PC-3 (cell line): ENCODE measurements at regions not wholly inside any gene's neighbourhood (a gene's known extent, or its start where the extent isn't known, plus 50 kb on each side); places are given as distances from the start of the nearest gene placed in this dataset.

Experiments used
- ATAC-seq: fragments of 200-7000 bp; cut with Tn5 transposase; 2 replicates; pipeline ENCODE4 v1.9.1; 2020; ENCODE audit warnings: mild to moderate bottlenecking, moderate library complexity
- BruUV-seq: library from RNA; stranded (reverse); fragments of 400-500 nt; replicated peaks from 2 replicates; lab custom pipeline; 2021; lab: Mats Ljungman, UMichigan
- CTCF ChIA-PET: fragments of 300-600 bp; sonication (Branson Sonifier 250); formaldehyde crosslinking; loops from one replicate; lab custom pipeline; 2022; ENCODE audit warnings: antibody characterized with exemption; lab: Charles Lee
- POLR2A ChIA-PET: fragments of 300-600 bp; sonication (Branson Sonifier 250); formaldehyde crosslinking; loops from one replicate; lab custom pipeline; 2022; ENCODE audit warnings: antibody characterized with exemption; ENCODE audit not compliant: unreplicated experiment; lab: Charles Lee
- DNase-seq: peaks from one replicate; pipeline ENCODE4 v3.0.0-alpha.2; 2015
- H2AFZ ChIP-seq: fragments of 300-600 bp; sonication (generic); 2 replicates; pipeline ENCODE4 v1.6.0; 2016; ENCODE audit warnings: antibody characterized with exemption, low read length
- H3F3A ChIP-seq: fragments of 300-600 bp; sonication (generic); one replicate; pipeline ENCODE4 v1.6.0; 2017; ENCODE audit warnings: antibody characterized with exemption, low read length, control low read depth, mild to moderate bottlenecking; ENCODE audit not compliant: unreplicated experiment
- H3K27ac ChIP-seq: fragments of 300-600 bp; sonication (generic); 2 replicates; pipeline ENCODE4 v1.5.1; 2016; ENCODE audit warnings: mild to moderate bottlenecking, low read length
- H3K27me3 ChIP-seq: fragments of 300-600 bp; sonication (generic); 2 replicates; pipeline ENCODE4 v1.6.1; 2016; ENCODE audit warnings: low read length, mixed read lengths
- H3K36me3 ChIP-seq: fragments of 300-600 bp; sonication (generic); 2 replicates; pipeline ENCODE4 v1.6.1; 2016; ENCODE audit warnings: low read depth, mixed run types, low read length, mixed read lengths
- H3K4me1 ChIP-seq: fragments of 300-600 bp; sonication (generic); 2 replicates; pipeline ENCODE4 v1.5.1; 2016; ENCODE audit warnings: low read length; ENCODE audit not compliant: insufficient read depth
- H3K4me2 ChIP-seq: fragments of 300-600 bp; sonication (generic); 2 replicates; pipeline ENCODE4 v1.6.0; 2016; ENCODE audit warnings: low read length
- H3K4me3 ChIP-seq: fragments of 300-600 bp; sonication (generic); 2 replicates; pipeline ENCODE4 v1.5.1; 2016; ENCODE audit warnings: mild to moderate bottlenecking, low read length, mixed read lengths
- H3K79me2 ChIP-seq: fragments of 300-600 bp; sonication (generic); 2 replicates; pipeline ENCODE4 v1.6.1; 2017; ENCODE audit warnings: low read length, mixed read lengths
- H3K9ac ChIP-seq: fragments of 300-600 bp; sonication (generic); 2 replicates; pipeline ENCODE4 v1.6.0; 2016; ENCODE audit warnings: mild to moderate bottlenecking, low read length
- H3K9me2 ChIP-seq: fragments of 300-600 bp; sonication (generic); replicated peaks from 2 replicates; pipeline ENCODE4 v1.6.1; 2016; ENCODE audit warnings: mixed run types, low read length, mixed read lengths
- H3K9me3 ChIP-seq: fragments of 300-600 bp; sonication (generic); 2 replicates; pipeline ENCODE4 v1.6.1; 2016; ENCODE audit warnings: low read length, mixed read lengths
- H4K20me1 ChIP-seq: fragments of 300-600 bp; sonication (generic); 2 replicates; pipeline ENCODE4 v1.6.1; 2016; ENCODE audit warnings: low read length, mixed read lengths
- EZH2 ChIP-seq: fragments of 300-600 bp; sonication (generic); IDR thresholded peaks from one replicate; pipeline ENCODE4 v1.6.1; 2017; ENCODE audit warnings: antibody characterized with exemption, mild to moderate bottlenecking, low read length; ENCODE audit not compliant: unreplicated experiment
- EZH2phosphoT487 ChIP-seq: fragments of 300-600 bp; sonication (generic); IDR thresholded peaks from 2 replicates; pipeline ENCODE4 v1.6.1; 2018; ENCODE audit warnings: mild to moderate bottlenecking, antibody characterized with exemption, low read length, borderline replicate concordance
- intact Hi-C: fragments of 100-400 bp; cut with micrococcal nuclease; formaldehyde crosslinking; loops from 2 replicates; pipeline ENCODE4 v1.9.0; 2023
- TF ChIP-seq, protein P1 (sequence below): fragments of 300-600 bp; sonication (generic); conservative IDR thresholded peaks from 2 replicates; pipeline ENCODE4 v1.5.1; 2017; ENCODE audit warnings: antibody characterized with exemption, low read depth, mild to moderate bottlenecking, low read length

DNA sequence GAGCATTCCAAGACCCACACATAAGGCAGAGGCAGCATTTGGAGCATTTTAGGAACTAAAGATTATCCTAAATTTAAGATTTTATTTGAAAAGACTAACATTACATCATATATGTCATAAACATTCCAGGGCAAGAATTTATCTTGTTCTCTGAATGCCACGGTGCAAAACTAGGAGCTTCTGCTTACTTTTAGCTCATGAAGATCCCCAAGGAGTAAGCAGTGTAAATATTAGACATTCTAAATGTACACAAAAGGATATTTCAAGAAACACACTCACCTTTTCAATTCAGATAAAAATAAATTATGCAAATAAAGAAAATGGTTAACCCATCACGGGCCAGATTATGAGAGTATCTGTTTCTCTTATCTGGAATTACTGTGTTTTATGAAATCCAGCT lies 101.7 kb upstream of the ETAA1 start:
- H3K36me3 ChIP-seq: no peaks in the 10 kb centered on the region
- peaks cover 5% of the 10 kb centered on the region for H3F3A ChIP-seq
- H3K9ac ChIP-seq: peak overlapping the region; percentile 32
- CTCF ChIA-PET: interaction anchor here (0.6 to 0.7 kb wide), 2 partner anchors 25 to 356 kb away, joined by 3 to 4 read pairs; no protein-coding TSS in a partner anchor
- H3K4me1 ChIP-seq: peaks cover 34% of the 10 kb centered on the region
- H3K27ac ChIP-seq: peak overlapping the region; percentile 76
- peak overlapping the region; percentile 74 for H3K4me2 ChIP-seq
- no peaks in the 10 kb centered on the region for H3K9me3 ChIP-seq
- H2AFZ ChIP-seq: peak overlapping the region; percentile 58
- no peaks in the 10 kb centered on the region for H3K79me2 ChIP-seq
- H3K4me3 ChIP-seq: peak overlapping the region; percentile 33; the same call in 1 of the 2 replicates
- intact Hi-C loops: loop anchor here (1.0 to 5.0 kb wide), 2 partner anchors 36 to 102 kb away; partner anchors contain the start of gene ETAA1
- no peaks in the 10 kb centered on the region for H4K20me1 ChIP-seq
- no TSS peak for BruUV-seq
- TF ChIP-seq EZH2phosphoT487 (no peak), EZH2 (no peak)
- TF ChIP-seq, protein P1, sequence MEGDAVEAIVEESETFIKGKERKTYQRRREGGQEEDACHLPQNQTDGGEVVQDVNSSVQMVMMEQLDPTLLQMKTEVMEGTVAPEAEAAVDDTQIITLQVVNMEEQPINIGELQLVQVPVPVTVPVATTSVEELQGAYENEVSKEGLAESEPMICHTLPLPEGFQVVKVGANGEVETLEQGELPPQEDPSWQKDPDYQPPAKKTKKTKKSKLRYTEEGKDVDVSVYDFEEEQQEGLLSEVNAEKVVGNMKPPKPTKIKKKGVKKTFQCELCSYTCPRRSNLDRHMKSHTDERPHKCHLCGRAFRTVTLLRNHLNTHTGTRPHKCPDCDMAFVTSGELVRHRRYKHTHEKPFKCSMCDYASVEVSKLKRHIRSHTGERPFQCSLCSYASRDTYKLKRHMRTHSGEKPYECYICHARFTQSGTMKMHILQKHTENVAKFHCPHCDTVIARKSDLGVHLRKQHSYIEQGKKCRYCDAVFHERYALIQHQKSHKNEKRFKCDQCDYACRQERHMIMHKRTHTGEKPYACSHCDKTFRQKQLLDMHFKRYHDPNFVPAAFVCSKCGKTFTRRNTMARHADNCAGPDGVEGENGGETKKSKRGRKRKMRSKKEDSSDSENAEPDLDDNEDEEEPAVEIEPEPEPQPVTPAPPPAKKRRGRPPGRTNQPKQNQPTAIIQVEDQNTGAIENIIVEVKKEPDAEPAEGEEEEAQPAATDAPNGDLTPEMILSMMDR: no peak
- H3K27me3 ChIP-seq: no peaks in the 10 kb centered on the region
- no peaks in the 10 kb centered on the region for H3K9me2 ChIP-seq
- DNase-seq (peak; percentile 65), ATAC-seq (peak; percentile 89)
- POLR2A ChIA-PET: no interaction called here

GRCh38 chr2:67295851-67296250 lies 101.3 kb upstream of the ETAA1 start:
- no TSS peak for BruUV-seq
- ChIA-PET CTCF (interaction anchor here (0.6 kb wide), 1 partner anchor 25 kb away, joined by 3 read pairs; no protein-coding TSS in a partner anchor), POLR2A (no interaction called here)
- H2AFZ ChIP-seq: peak overlapping the region; percentile 58
- H3K27me3 ChIP-seq: no peaks in the 10 kb centered on the region
- peak overlapping the region; percentile 76 for H3K27ac ChIP-seq
- H4K20me1 ChIP-seq: no peaks in the 10 kb centered on the region
- intact Hi-C loops: loop anchor here (1.0 to 5.0 kb wide), 2 partner anchors 37 to 101 kb away; partner anchors contain the start of gene ETAA1
- peak; percentile 66 for ATAC-seq
- no peaks in the 10 kb centered on the region for H3K79me2 ChIP-seq
- no peaks in the 10 kb centered on the region for H3K9me2 ChIP-seq
- DNase-seq: peak; percentile 50
- peaks cover 29% of the 10 kb centered on the region for H3K4me1 ChIP-seq
- TF ChIP-seq EZH2phosphoT487 (no peak), EZH2 (no peak)
- TF ChIP-seq, protein P1: no peak
- no peaks in the 10 kb centered on the region for H3K36me3 ChIP-seq
- H3K9me3 ChIP-seq: no peaks in the 10 kb centered on the region
- peak overlapping the region; percentile 74 for H3K4me2 ChIP-seq
- H3K4me3 ChIP-seq: peak overlapping the region; percentile 33; the same call in 1 of the 2 replicates
- H3F3A ChIP-seq: peaks cover 4% of the 10 kb centered on the region
- H3K9ac ChIP-seq: peak overlapping the region; percentile 32

DNA sequence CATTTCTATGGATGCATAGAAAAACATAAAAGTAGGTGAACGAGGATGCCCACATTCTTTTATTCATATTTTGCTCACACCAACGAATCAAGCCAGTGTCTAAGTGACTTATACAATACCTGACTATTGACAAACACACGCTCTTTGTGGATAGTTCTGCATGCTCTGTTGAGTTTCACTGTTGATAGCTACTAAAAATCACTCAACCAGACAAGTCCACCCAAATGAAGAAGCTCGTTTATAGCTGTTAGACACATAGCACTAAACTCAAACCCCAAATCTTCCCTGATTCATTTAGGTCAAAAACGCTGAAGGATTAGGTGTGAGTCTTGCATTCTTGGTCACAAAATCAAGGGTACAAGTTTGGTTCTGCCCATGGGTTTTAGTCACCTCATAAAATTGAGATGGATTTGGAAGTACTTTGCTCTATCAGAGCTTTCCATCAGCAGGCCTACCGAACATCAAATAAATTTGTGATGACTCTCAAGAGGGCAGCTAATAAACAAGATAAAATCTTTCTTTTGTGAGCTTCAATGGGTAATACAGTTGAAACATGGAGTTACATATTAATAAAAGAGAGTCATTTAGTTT lies 92.7 kb upstream of the ETAA1 start:
- H3K36me3 ChIP-seq: no peaks in the 10 kb centered on the region
- H2AFZ ChIP-seq: no peak overlapping the region
- H3F3A ChIP-seq: no peaks in the 10 kb centered on the region
- no peaks in the 10 kb centered on the region for H3K79me2 ChIP-seq
- intact Hi-C loops: no loop called here
- H3K4me2 ChIP-seq: peak overlapping the region; percentile 15
- H3K27me3 ChIP-seq: no peaks in the 10 kb centered on the region
- H3K27ac ChIP-seq: peak overlapping the region; percentile 67
- no peak overlapping the region for H3K9ac ChIP-seq
- ChIA-PET POLR2A (interaction anchor here (0.6 to 0.7 kb wide), 2 partner anchors 58 to 175 kb away, joined by 3 read pairs; no protein-coding TSS in a partner anchor), CTCF (no interaction called here)
- peaks cover 14% of the 10 kb centered on the region for H3K4me1 ChIP-seq
- no peaks in the 10 kb centered on the region for H3K9me3 ChIP-seq
- no peak for TF ChIP-seq EZH2
- no peak for TF ChIP-seq EZH2phosphoT487
- TF ChIP-seq, protein P1: no peak
- H3K4me3 ChIP-seq: no peak overlapping the region
- ATAC-seq (peak; percentile 80), DNase-seq (peak; percentile 86)
- BruUV-seq: no TSS peak
- no peaks in the 10 kb centered on the region for H3K9me2 ChIP-seq
- no peaks in the 10 kb centered on the region for H4K20me1 ChIP-seq
